ENCODE measurements at regions not wholly inside any gene's neighbourhood (a gene's known extent, or its start where the extent isn't known, plus 50 kb on each side); places are given as distances from the start of the nearest gene placed in this dataset.

DNA sequence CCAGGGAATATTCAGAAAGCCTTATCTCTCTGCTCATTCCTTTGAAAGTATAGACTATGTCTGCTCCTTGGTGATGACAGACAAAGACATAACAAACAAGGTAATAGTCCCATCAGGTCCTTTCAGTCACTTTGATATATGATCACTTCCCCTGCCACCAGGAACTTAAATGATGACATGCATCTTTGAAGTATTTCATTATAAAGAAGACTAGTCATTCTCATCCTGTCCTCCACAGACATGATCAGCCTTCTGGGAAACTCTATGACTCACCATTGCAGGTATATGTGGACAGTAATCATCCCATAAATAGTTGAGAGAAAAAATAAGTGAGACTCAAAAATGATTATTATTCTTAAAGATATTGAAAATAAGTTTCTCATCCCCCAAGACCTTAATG is 117.5 kb upstream of the VCX2 start:
- Histone ChIP-seq H3K4me1 (no peaks in the 10 kb centered on the region), H3K27ac (no peak overlapping the region), H3K36me3 (no peaks in the 10 kb centered on the region), H3K27me3 (no peaks in the 10 kb centered on the region), H3K9me3 (no peaks in the 10 kb centered on the region), H3K4me3 (no peak overlapping the region)
- TF ChIP-seq POLR2A (IDR thresholded peaks at IDR 0.05) = no peak
- TF ChIP-seq, protein P1, sequence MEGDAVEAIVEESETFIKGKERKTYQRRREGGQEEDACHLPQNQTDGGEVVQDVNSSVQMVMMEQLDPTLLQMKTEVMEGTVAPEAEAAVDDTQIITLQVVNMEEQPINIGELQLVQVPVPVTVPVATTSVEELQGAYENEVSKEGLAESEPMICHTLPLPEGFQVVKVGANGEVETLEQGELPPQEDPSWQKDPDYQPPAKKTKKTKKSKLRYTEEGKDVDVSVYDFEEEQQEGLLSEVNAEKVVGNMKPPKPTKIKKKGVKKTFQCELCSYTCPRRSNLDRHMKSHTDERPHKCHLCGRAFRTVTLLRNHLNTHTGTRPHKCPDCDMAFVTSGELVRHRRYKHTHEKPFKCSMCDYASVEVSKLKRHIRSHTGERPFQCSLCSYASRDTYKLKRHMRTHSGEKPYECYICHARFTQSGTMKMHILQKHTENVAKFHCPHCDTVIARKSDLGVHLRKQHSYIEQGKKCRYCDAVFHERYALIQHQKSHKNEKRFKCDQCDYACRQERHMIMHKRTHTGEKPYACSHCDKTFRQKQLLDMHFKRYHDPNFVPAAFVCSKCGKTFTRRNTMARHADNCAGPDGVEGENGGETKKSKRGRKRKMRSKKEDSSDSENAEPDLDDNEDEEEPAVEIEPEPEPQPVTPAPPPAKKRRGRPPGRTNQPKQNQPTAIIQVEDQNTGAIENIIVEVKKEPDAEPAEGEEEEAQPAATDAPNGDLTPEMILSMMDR (IDR thresholded peaks at IDR 0.05 in 4 of 5, conservative IDR thresholded peaks at IDR 0.05 in 1 of 5) = no peak
- intact Hi-C loops (cut with DNase I; ENCODE audit: low total_unique reads) = no loop called here
- ATAC-seq = no peak
- DNase-seq = no peak
- in situ Hi-C loops (cut with MboI; ENCODE audit: low sequenced_read_pairs in 4 of 4) = no loop called here

DNA sequence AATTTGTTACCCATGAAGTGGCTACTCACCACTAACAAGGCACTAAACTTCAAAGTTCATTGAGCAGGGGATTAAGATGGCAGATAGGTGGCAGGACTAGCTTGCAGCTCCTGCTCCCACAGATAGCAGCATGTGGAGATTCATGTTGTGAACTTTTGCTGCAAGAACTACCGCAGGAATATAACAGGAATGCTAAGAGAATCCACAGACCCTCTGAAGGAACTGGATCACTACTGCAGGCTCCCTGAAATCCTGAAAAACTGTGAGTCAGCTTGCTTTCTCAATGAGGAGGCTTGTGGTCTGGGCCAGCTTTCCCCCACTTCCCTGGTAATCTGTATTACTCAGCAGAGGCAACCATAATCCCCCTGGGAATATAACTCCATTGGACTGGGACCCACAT is 118.5 kb upstream of the VCX2 start:
- no peak overlapping the region for H3K4me3 ChIP-seq
- no peak for TF ChIP-seq POLR2A (IDR thresholded peaks at IDR 0.05)
- TF ChIP-seq, protein P1 (IDR thresholded peaks at IDR 0.05 in 4 of 5, conservative IDR thresholded peaks at IDR 0.05 in 1 of 5) = no peak
- intact Hi-C loops (cut with DNase I; ENCODE audit: low total_unique reads) (no loop called here), in situ Hi-C loops (cut with MboI; ENCODE audit: low sequenced_read_pairs in 4 of 4) (no loop called here)
- no peak overlapping the region for H3K27ac ChIP-seq
- ATAC-seq (no peak), DNase-seq (no peak)
- no peaks in the 10 kb centered on the region for H3K36me3 ChIP-seq
- no peaks in the 10 kb centered on the region for H3K4me1 ChIP-seq
- no peaks in the 10 kb centered on the region for H3K27me3 ChIP-seq
- no peaks in the 10 kb centered on the region for H3K9me3 ChIP-seq

DNA sequence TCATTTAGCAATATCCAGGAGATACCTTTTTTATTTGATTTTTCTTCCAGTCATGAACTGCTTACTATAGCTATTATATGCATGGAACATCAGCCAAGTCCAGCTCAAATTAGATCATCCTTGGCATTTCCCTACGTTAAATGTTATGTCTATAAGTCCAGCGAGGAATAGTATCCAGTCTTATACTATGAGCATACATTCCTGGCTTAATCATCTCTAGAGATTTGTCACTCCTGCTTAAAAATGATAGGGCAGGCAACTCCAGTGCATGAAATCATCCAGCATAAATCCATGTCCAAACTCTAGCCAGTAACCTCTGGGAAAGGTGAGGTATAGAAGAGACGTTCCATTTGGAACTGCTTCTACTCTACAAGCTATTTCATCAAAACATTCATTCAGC is 126.7 kb upstream of the VCX2 start:
- H3K36me3 ChIP-seq = no peaks in the 10 kb centered on the region
- intact Hi-C loops (cut with DNase I; ENCODE audit: low total_unique reads) (no loop called here), in situ Hi-C loops (cut with MboI; ENCODE audit: low sequenced_read_pairs in 4 of 4) (no loop called here)
- H3K27ac ChIP-seq = no peak overlapping the region
- H3K9me3 ChIP-seq = no peaks in the 10 kb centered on the region
- H3K4me1 ChIP-seq = no peaks in the 10 kb centered on the region
- no peak overlapping the region for H3K4me3 ChIP-seq
- ATAC-seq (no peak), DNase-seq (no peak)
- no peak for TF ChIP-seq POLR2A (IDR thresholded peaks at IDR 0.05)
- no peaks in the 10 kb centered on the region for H3K27me3 ChIP-seq

DNA sequence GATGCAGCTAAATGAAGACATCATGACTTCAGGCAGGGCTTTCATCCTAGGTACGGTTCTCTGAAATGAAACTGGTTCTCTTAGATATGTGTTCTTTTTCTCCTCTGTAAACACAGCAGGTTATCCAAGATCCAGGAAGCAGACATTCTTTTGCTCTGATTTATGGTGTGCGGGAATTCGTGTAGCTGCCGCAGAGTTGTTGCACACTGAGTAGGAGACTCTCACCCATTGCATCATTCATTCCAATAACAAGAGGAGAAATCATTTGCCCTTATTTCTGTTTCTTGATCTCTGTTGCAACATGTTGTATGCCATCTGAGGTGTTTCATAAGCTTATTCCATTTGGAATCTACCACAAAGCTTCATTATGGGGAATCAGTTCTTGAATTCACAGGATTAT is 133.6 kb upstream of the VCX2 start:
- DNase-seq (no peak), ATAC-seq (no peak)
- no peak for TF ChIP-seq POLR2A (IDR thresholded peaks at IDR 0.05)
- in situ Hi-C loops (cut with MboI; ENCODE audit: low sequenced_read_pairs in 4 of 4) (no loop called here), intact Hi-C loops (cut with DNase I; ENCODE audit: low total_unique reads) (no loop called here)
- H3K27ac ChIP-seq = no peak overlapping the region
- no peak overlapping the region for H3K4me3 ChIP-seq
- H3K4me1 ChIP-seq = no peaks in the 10 kb centered on the region
- no peaks in the 10 kb centered on the region for H3K36me3 ChIP-seq
- H3K27me3 ChIP-seq = no peaks in the 10 kb centered on the region
- no peaks in the 10 kb centered on the region for H3K9me3 ChIP-seq

DNA sequence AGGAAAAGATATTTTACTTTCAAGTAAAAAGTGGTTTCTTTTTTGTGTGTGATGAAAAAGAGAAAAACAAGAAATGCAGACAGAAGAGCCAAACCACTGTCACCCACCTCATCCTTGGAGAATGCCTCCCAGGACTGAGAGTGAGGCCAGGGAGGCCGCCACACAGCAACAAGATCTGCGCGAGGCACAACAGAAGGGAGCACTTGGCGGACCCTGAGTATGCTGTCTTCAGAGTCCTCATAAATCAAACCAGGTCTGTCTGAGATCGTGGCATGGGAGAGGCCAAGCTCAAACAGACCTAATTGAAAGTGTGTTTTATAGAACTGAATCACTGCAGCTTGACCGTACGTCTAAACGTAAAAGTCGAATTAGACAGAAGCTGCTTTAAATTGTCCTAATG is 134.3 kb upstream of the VCX2 start:
- no peak for ATAC-seq
- in situ Hi-C loops (cut with MboI; ENCODE audit: low sequenced_read_pairs in 4 of 4) = no loop called here
- Histone ChIP-seq H3K27me3 (no peaks in the 10 kb centered on the region), H3K4me1 (no peaks in the 10 kb centered on the region), H3K36me3 (no peaks in the 10 kb centered on the region), H3K4me3 (no peak overlapping the region), H3K27ac (no peak overlapping the region), H3K9me3 (no peaks in the 10 kb centered on the region)
- intact Hi-C loops (cut with DNase I; ENCODE audit: low total_unique reads) = no loop called here
- TF ChIP-seq, protein P1 (IDR thresholded peaks at IDR 0.05 in 4 of 5, conservative IDR thresholded peaks at IDR 0.05 in 1 of 5) = no peak
- no peak for TF ChIP-seq POLR2A (IDR thresholded peaks at IDR 0.05)
- no peak for DNase-seq

DNA sequence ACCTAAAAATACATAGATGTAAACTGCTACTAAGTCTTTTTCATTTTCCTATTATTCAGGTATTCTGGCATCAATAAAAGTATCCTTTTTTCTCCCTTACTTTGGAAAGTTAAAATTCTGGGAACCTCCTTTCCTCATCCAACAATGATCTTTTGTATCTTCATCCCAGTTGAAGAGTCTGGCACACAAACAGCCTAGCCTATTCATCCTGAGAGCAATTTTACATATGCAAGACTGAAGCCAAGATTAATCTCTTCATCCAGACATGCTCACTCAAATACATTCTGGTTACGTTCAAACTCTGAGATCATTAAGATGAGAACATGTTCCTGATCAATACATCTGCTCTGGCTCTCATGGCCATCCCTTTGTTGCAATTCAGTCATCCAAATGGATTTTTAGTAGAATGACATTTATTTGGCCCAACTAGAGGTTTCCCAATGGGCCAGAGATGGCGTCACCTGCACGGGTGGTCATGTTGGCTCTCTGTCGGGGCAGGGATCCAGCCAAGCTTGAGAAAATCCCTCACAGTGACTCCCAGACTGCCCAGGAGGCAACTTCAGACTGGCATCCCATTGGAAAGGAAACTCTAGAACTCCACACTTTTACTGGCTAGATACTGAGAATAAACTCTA is 135.3 kb upstream of the VCX2 start:
- no peak for TF ChIP-seq POLR2A (IDR thresholded peaks at IDR 0.05)
- TF ChIP-seq, protein P1 (IDR thresholded peaks at IDR 0.05 in 4 of 5, conservative IDR thresholded peaks at IDR 0.05 in 1 of 5) = no peak
- H3K27ac ChIP-seq = no peak overlapping the region
- no peaks in the 10 kb centered on the region for H3K9me3 ChIP-seq
- no peak for DNase-seq
- H3K27me3 ChIP-seq = no peaks in the 10 kb centered on the region
- in situ Hi-C loops (cut with MboI; ENCODE audit: low sequenced_read_pairs in 4 of 4) = no loop called here
- intact Hi-C loops (cut with DNase I; ENCODE audit: low total_unique reads) = no loop called here
- H3K4me3 ChIP-seq = no peak overlapping the region
- ATAC-seq = no peak
- no peaks in the 10 kb centered on the region for H3K36me3 ChIP-seq
- H3K4me1 ChIP-seq = no peaks in the 10 kb centered on the region
